ENCODE measurements at regions not wholly inside any gene's neighbourhood (a gene's known extent, or its start where the extent isn't known, plus 50 kb on each side); places are given as distances from the start of the nearest gene placed in this dataset.

GRCh38 chr2:137826373-137827372 lies 137.6 kb upstream of the HNMT start:
- no peak for DNase-seq

- DNase-seq, result no peak
These were observed 135.6 kb upstream of the HNMT start for GRCh38 chr2:137828624-137829023.

- DNase-seq, result no peak
These were observed 135.0 kb upstream of the HNMT start for GRCh38 chr2:137829251-137829650.

- DNase-seq, result no peak
These were observed 129.4 kb upstream of the HNMT start for GRCh38 chr2:137834760-137835379.

GRCh38 chr2:137836671-137837070 lies 127.6 kb upstream of the HNMT start:
- DNase-seq, result no peak

- no peak for DNase-seq
These were observed 126.4 kb upstream of the HNMT start for GRCh38 chr2:137837830-137838229.

GRCh38 chr2:137838255-137839092 lies 125.8 kb upstream of the HNMT start:
- DNase-seq, result peak; percentile 68

- no peak for DNase-seq
These were observed 121.8 kb upstream of the HNMT start for GRCh38 chr2:137842430-137842829.

- no peak for DNase-seq
These were observed 121.3 kb upstream of the HNMT start for GRCh38 chr2:137842952-137843351.

- no peak for DNase-seq
These were observed 118.9 kb upstream of the HNMT start for GRCh38 chr2:137845422-137845821.

GRCh38 chr2:137846993-137847392 lies 117.3 kb upstream of the HNMT start:
- DNase-seq, result no peak

GRCh38 chr2:137847443-137847842 lies 116.8 kb upstream of the HNMT start:
- DNase-seq, result no peak

- no peak for DNase-seq
These were observed 106.4 kb upstream of the HNMT start for GRCh38 chr2:137857881-137858280.

GRCh38 chr2:137862651-137863050 lies 101.6 kb upstream of the HNMT start:
- DNase-seq, result no peak

- peak; percentile 71 for DNase-seq
These were observed 98.2 kb upstream of the HNMT start for GRCh38 chr2:137865954-137866540.

- no peak for DNase-seq
These were observed 93.6 kb upstream of the HNMT start for GRCh38 chr2:137870682-137871081.

GRCh38 chr2:137872577-137872976 lies 91.7 kb upstream of the HNMT start:
- DNase-seq, result no peak

GRCh38 chr2:137873536-137874244 lies 90.6 kb upstream of the HNMT start:
- no peak for DNase-seq

GRCh38 chr2:137879121-137879520 lies 85.2 kb upstream of the HNMT start:
- DNase-seq, result no peak

- DNase-seq, result no peak
These were observed 82.6 kb upstream of the HNMT start for GRCh38 chr2:137881711-137882110.

- no peak for DNase-seq
These were observed 78.0 kb upstream of the HNMT start for GRCh38 chr2:137886083-137886831.
